NCI-H1048 (cell line): ENCODE measurements at regions not wholly inside any gene's neighbourhood (a gene's known extent, or its start where the extent isn't known, plus 50 kb on each side); places are given as distances from the start of the nearest gene placed in this dataset.

Experiments used
- DNase-seq: peaks from one replicate; lab custom pipeline; 2025; lab: John Stamatoyannopoulos, UW

GRCh38 chr5:175107865-175108264 is 336.1 kb downstream of the DRD1 start:
- DNase-seq, result no peak

GRCh38 chr5:175107028-175107588 is 336.9 kb downstream of the DRD1 start:
- no peak for DNase-seq

GRCh38 chr5:175104677-175105076 is 339.3 kb downstream of the DRD1 start:
- no peak for DNase-seq

GRCh38 chr5:175103746-175104145 is 340.2 kb downstream of the DRD1 start:
- no peak for DNase-seq

- no peak for DNase-seq
These were observed 341.3 kb downstream of the DRD1 start for GRCh38 chr5:175102717-175103116.

GRCh38 chr5:175098301-175098700 is 345.7 kb downstream of the DRD1 start:
- DNase-seq, result no peak

- no peak for DNase-seq
These were observed 347.4 kb downstream of the DRD1 start for GRCh38 chr5:175096469-175097165.

- DNase-seq, result no peak
These were observed 349.5 kb downstream of the DRD1 start for GRCh38 chr5:175094461-175094860.

- no peak for DNase-seq
These were observed 351.3 kb downstream of the DRD1 start for GRCh38 chr5:175092691-175093090.

- no peak for DNase-seq
These were observed 355.0 kb downstream of the DRD1 start for GRCh38 chr5:175088963-175089362.

GRCh38 chr5:175082866-175083590 is 358.6 kb downstream of the MSX2 start:
- no peak for DNase-seq

- no peak for DNase-seq
These were observed 358.0 kb downstream of the MSX2 start for GRCh38 chr5:175082346-175082745.

GRCh38 chr5:175079707-175080106 is 355.3 kb downstream of the MSX2 start:
- DNase-seq, result no peak

- DNase-seq, result no peak
These were observed 345.9 kb downstream of the MSX2 start for GRCh38 chr5:175070283-175070682.

- no peak for DNase-seq
These were observed 335.9 kb downstream of the MSX2 start for GRCh38 chr5:175060257-175060656.

- DNase-seq, result no peak
These were observed 335.4 kb downstream of the MSX2 start for GRCh38 chr5:175059687-175060211.

GRCh38 chr5:175056831-175057230 is 332.4 kb downstream of the MSX2 start:
- no peak for DNase-seq

- no peak for DNase-seq
These were observed 329.9 kb downstream of the MSX2 start for GRCh38 chr5:175054243-175054642.

GRCh38 chr5:175052351-175052750 is 328.0 kb downstream of the MSX2 start:
- DNase-seq, result no peak

- DNase-seq, result no peak
These were observed 322.7 kb downstream of the MSX2 start for GRCh38 chr5:175047048-175047447.

GRCh38 chr5:175045820-175046219 is 321.4 kb downstream of the MSX2 start:
- no peak for DNase-seq

GRCh38 chr5:175037820-175038219 is 313.4 kb downstream of the MSX2 start:
- DNase-seq, result no peak

GRCh38 chr5:175035882-175036533 is 311.6 kb downstream of the MSX2 start:
- no peak for DNase-seq
